ENCODE measurements at regions not wholly inside any gene's neighbourhood (a gene's known extent, or its start where the extent isn't known, plus 50 kb on each side); places are given as distances from the start of the nearest gene placed in this dataset.

DNA sequence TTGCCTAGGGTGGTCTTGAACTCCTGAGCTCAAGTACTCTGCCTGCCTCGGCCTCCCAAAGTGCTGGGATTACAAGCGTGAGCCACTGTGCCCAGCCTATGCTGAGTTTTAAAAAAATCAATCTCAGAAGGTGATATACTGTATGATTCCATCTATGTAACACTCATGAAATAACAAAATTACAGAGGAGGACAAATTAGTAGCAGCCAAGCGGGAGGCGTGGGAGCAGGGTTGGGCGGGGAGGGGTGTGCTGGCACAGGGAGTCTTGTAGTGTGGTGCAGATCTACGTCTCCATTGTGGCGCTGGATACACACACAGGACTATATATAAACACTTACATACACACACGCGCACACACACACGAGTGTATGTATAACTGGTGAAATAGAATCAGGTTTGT is 80.6 kb upstream of the LINGO1 start:
- DNase-seq (ENCODE audit: low spot score), result no peak

DNA sequence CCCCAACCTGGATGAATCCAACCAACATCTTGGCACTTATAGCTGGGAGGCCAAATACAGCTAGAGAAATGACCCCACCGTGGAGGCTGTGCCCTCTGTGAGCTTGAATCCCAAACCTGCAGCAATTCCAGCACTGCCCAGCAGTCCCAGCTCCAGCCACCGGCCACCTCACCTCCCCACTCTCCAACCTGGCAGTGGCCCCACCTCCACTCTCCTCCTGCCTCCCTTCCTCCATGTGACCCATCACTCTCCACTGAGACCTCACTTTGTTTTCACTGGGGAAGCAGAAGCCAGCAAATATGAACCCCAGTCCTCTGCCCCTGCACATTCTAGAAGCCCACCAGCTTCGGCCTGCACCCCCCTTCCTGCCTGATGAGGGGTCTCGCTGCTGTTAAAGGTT is 79.7 kb upstream of the LINGO1 start:
- no peak for DNase-seq (ENCODE audit: low spot score)

DNA sequence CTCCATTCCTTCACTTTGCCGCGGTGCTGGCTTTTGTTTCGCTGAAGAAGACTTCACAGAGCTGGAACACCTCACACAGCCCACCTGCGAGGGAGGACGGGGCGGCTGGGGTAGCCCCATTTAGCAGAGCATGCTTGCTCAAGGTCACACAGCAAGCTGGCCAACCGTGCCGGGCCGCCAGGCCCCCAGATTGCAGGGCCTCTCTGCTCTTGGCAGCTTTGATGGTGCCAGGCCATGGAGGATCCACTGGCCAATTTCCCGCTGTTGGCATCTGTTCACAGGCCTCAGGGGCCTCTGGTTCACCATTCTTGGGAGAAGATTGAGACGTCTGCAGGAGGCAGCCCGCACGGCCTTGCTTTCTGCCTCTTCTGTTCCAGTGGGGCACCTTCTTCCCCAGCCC is 77.9 kb upstream of the LINGO1 start:
- DNase-seq (ENCODE audit: low spot score), result no peak

DNA sequence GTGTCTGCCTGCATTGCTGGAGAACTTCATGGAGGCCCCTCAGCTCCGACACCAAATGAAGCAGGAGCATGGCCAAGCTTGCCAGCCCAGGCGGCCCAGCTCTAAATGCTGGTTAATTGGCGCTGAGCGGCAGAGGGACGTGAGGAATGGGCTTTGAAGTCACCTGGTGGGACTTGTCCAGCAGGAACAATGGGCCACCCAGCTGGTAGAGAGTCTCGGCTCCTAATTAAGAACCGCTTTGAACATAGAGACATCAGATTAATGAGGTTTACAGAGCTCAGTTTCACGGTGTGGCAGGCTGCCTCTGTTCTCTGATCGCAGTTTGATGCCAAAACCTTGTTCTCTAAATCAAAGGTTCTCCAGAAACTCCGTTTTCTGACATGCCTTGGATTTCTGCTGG is 77.5 kb upstream of the LINGO1 start:
- DNase-seq (ENCODE audit: low spot score), result no peak

DNA sequence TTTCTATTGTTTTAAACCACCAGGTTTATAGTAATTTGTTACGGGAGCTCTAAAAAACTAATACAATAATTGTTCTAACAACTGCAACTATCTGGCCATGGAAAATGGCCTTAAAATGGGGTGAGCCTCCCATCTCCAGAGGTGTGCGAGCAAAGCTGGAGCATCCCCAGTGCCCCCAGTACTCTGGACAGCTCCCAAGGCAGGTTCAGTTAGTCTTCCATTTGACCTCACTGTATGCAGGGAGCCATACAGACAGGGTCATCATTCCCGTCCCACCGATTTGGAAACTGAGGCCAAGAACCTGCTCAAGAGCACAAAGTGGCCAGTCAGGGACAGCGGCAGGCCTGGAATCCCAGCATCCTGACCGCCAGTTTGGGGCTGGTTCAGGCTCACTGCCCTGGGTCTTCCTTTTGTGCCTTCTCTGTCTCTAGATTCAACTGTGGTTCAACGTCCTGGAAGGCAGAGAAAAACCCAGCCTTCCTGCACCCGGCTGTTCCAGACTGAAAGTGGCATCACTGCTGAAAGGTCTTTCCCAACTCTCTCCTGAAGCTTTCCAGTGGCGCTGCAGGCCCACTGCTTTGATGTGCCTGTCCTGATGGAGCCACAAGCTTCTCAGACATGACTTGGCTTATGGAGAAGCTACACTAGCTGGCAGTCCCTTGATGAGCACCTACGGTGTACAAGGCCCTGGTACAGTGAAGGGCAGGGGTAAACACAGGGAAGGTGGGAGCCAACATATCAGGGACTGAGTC is 76.6 kb upstream of the LINGO1 start:
- DNase-seq (ENCODE audit: low spot score), result no peak

DNA sequence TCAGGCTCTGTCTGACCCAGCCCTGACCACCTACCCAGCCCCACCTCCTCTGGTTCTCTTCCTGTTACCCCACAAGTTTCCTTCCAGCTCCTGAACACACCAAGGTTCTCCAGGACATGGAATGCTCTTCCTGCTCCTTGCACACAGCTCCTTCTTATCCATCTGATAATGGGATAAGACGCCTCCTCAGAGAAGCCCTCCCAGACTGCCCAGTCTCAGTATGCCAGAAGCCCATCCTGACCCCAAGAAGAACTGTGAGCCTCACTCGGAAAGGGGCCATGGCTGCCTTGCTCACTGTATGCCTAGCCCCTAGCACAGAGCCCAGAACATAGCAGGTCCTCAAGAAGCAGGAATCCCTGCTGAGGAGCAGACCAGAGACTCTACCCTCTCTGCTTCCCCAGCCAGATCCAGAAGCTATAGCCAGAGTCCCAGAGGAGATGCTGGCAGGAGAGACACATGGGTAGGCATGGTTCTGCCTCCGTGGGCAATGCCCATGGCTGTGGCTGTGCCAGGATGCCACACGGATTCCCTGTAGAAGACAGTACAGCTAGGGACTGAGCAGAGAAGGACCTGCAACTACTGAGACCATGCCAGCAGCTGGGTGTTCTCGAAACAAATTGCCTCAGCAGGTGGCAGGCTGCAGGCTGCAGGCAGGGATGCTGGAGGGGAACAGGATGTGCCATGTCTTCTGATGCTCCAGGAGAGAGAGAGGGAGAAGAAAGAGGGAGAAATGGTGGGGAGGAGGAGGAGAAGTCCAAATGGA is 74.0 kb upstream of the LINGO1 start:
- no peak for DNase-seq (ENCODE audit: low spot score)

DNA sequence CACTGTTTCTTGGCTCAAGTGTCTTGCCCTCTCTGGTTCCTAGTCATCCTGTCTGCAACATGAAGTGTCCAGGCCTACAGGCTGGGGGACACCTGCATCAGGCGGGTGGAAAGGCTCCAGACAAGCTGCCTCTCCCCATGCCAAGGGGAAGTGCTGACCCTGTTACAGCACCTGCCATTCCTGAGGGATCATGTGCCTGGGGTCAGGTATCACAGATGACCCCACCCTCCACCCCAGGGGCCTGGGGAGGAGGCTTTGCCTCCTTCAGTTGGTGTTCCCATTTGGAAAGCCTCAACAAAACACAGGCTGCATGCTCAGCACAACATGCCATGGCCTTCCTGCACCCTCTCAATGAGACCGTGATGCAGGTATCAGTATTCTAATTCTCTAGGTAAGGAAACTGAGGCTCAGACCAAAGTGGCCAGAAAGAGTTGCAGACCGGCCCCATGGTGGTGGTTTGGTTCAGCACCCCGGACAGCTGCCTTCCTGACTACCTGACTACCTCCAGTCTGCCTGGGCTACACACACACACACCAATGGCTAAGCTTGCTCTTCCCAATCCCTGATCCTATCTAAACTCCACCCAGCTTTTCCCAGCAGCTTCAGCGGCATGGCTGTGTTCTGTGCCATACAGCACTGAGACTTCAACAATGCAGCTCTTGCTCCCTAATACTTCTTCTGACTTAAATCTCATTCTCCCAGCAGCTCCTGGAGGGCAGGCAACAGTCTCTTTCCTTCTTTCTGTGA is 69.7 kb upstream of the LINGO1 start:
- peak; percentile 34 for DNase-seq (ENCODE audit: low spot score)

GRCh38 chr15:77698481-77698880 is 65.8 kb upstream of the LINGO1 start:
- no peak for DNase-seq (ENCODE audit: low spot score)

DNA sequence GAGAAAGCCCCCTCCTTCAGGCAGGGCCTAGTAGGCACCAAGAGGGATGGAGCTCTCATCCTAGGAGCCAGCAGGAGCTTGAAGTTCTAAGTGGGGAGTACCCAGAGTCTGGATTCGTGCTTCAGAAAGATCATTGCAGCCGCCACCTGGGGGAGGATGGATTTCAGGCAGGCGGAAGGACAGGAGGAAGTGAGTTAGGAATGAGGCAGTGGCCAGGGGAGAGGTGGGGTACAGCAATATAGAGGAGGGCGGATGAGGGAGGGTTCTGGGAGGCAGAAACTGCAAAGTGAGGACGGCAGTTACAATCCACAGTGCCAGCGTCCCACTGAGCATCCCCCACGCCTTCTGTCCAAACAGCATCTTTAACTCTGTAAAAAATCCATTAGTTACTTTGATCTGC is 65.2 kb upstream of the LINGO1 start:
- DNase-seq (ENCODE audit: low spot score), result no peak

DNA sequence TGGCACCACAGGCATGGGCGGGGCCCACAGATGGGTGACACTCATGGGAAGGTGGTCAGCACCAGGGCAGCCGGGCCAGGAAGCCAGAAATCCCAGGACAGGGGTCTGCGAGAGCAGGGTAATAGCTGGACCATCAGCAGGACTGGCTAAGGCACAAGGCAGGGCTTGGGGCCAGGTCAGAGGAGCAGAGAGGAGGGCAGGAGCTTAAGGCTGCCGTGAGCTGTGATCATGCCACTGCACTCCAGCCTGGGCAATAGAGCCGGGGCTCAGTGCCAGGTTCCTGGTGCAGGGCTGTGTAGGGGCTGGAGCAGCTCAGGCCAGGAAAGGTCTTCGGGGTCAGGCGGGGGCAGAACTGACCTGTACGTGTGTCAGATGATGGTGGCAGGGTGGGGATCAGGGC is 64.2 kb upstream of the LINGO1 start:
- no peak for DNase-seq (ENCODE audit: low spot score)

GRCh38 chr15:77695961-77696582 is 63.4 kb upstream of the LINGO1 start:
- DNase-seq (ENCODE audit: low spot score), result no peak

DNA sequence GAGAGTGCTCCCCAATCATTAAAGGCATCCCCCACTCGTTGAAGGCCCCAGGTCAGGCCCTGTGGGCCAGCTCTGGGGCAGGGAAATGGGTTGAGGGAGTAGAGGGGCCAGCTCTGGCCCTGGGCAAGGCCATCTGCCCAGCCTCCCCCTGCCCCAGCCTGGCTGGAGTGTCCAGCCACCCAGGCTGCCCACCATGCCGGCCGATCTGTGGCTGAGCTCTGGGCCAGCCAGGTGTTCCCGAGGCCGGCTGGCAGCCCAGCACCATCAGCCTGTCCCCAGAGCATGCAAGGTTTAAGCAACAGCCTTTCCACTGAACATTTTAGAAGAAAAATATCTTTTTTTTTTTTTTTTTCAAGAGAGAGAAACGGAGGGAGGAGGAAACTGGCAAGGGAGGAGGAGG is 62.8 kb upstream of the LINGO1 start:
- no peak for DNase-seq (ENCODE audit: low spot score)

GRCh38 chr15:77693576-77693975 is 60.9 kb upstream of the LINGO1 start:
- no peak for DNase-seq (ENCODE audit: low spot score)

DNA sequence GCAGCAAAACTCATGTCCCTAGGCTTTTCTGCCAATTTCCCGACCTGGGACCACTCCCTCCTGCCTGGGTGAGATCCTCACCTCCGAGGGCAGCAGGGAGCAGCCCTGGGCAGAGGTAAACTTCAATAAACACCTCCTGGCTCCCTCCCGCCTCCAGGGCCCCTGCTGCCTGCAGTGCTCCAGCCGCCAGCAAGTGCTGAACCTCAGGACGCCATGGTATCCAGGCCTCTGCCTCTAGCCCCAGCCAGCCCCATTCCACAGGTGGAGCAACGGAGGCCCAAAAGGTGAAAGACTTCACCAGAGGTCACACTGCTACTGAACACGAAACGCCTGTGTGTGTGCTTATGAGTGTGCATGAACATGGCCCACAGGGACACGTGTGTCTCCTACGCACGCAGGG is 59.9 kb upstream of the LINGO1 start:
- DNase-seq (ENCODE audit: low spot score), result no peak

GRCh38 chr15:77691607-77692006 is 58.9 kb upstream of the LINGO1 start:
- DNase-seq (ENCODE audit: low spot score), result no peak

DNA sequence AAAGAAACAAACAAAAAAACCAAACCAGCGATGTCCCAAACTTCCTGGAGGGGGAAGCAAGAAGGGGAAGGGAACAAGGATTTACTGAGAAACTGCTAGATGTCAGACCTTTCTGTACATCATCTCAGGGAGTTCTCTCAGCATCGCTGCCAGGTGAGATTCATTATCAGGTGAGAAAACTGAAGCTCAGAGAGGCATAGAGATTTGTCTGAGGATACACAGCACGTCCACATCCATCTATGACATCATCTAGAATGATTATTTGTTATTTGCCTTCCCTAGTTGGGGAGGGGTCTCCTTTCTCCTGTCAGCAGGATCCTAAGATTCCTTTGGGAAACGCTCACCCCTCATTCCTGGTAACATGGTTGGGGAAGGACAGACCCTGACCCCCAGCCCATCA is 57.1 kb upstream of the LINGO1 start:
- DNase-seq (ENCODE audit: low spot score), result no peak

GRCh38 chr15:77688693-77689092 is 56.0 kb upstream of the LINGO1 start:
- no peak for DNase-seq (ENCODE audit: low spot score)

GRCh38 chr15:77688266-77688665 is 55.6 kb upstream of the LINGO1 start:
- no peak for DNase-seq (ENCODE audit: low spot score)

DNA sequence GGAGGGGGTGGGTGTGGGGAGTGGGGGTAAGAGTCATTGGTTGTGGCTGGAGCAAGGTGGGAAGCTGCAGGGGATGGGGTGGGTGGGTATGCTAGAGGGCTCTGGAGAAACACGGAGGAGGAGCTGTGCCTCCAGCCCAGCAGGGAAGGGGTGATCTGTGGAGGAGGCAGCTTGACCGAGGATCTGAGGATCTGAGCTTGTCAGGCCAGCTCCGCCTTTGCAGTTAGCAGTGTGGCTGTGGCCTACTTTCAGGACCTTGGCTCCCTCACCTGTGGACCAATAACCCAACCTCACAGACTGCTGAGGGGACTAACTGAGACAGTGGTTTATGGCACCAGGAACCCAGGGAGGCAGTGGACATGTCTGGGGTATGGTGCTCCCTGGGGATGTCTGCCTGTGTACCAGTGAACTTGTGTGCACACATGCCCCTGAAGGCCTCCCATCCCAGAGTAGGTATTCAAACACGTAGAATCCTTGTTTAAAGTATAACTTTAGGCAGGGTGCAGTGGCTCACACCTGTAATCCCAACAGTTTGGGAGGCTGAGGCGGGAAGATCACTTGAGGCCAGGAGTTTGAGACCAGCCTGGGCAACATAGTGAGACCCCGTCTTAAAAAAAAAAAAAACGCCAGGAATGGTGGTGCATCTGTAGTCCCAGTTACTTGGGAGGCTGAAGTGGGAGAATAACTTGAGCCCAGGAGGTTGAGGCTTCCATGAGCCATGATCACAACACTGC is 52.5 kb upstream of the LINGO1 start:
- DNase-seq (ENCODE audit: low spot score), result no peak

DNA sequence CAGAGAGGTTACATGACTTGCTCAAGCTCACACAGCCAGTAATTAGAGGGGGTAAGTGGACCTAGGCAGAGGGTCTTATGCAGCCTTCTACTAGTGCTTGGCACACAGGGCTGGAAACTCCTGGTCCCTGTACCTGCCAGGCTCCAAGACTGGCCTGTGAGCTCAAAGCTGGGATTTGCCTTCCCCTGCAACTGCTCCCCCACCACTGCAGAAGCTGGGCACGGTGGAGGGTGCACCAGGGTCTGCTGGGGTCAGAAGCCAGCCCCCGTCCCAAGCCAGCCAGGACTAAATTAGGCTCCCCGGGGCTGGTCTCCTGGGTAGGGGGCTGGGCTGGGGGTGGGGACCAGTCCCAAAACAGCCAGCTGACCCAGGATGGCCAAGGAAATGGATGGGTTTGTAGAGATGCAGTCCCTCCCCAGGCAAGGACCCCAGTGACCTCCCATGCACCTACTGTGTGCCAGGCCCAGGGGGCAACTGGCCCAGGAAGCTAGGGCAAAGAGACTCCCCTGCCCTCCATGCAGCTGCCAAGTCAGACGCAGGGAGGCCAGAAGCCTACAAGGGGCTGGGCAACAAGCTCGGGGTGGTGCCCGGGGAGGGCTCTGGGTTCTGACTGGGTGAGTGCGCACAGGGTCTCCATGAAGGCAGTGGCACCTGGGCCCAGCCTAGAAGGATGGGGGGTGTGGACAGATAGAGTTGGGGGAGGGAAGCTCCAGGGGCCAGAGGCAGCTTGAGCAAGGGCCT is 51.8 kb upstream of the LINGO1 start:
- no peak for DNase-seq (ENCODE audit: low spot score)

GRCh38 chr15:77682564-77682963 is 49.9 kb upstream of the LINGO1 start:
- no peak for DNase-seq (ENCODE audit: low spot score)

Measured in AG08395 (cell line).